Activated CD4-positive, alpha-beta T cell treated with anti-CD3 and anti-CD28 coated beads, Interleukin-10, Interleukin-2, amounts not matched to agents 100 ng/mL and 50 ng/mL, durations not matched to agents 16 hours and 8 hours (primary cell): ENCODE measurements at regions not wholly inside any gene's neighbourhood (a gene's known extent, or its start where the extent isn't known, plus 50 kb on each side); places are given as distances from the start of the nearest gene placed in this dataset.
"Not testable (repeated sequence)": the region's sequence is repeated elsewhere in the genome, so short reads cannot be mapped to it uniquely, and the experiment has no call there.

Experiments used
- DNase-seq: peaks from one replicate; pipeline ENCODE4 v3.0.0-alpha.2; 2020

DNA sequence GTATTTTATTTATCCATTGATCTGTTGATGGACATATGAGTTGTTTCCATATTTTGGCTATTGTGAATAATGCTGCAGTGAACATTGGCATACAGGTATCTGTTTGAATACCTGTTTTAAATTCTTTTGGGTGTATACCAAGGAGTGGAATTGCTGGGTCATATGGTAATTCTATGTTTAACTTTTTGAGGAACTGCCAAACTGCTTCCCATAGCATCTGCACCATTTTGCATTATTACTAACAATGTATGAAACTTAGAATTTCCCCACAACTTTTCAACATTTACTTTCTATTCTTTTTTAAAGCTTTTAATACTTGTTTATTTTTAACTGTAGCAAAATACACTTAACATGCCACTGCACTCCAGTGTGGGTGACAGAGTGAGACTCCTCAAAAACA lies 57.0 kb upstream of the MSN start:
- no peak for DNase-seq

DNA sequence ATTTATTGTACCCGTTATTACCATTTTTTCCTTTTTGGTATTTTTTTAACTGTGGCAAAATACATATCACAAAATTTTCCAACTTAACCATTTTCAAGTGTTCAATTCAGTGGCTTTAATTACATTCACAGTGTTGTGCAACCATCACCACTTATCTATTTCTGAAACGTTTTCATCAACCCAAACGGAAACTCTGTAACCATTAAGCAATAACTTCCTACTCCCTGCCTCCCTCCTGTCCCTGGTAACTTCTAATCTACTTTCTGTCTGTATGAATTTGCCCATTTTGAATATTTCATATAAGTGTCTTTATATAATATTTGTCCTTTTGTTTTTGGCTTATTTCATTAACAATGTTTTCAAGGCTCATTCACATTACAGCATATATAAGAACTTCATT lies 57.4 kb upstream of the MSN start:
- DNase-seq = peak; percentile 43

DNA sequence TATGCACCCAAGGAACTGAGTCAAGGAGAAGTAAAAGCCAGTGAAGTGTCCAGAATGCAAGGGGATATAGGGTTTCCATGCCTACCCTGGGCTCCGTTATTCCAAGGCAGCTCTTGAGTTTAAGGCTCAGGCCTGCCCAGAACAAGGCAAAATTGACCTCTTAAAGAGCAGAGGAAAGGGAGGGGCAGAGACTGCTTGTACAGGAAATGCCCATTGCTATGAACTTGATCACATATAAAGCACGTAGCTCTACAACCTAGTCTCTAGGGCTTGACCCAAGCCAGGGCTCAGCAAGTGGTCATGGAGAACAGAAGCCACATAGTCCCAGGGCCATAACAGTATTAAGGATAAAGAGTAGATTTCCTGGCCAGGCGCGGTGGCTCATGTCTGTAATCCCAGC lies 58.2 kb upstream of the MSN start:
- no peak for DNase-seq

DNA sequence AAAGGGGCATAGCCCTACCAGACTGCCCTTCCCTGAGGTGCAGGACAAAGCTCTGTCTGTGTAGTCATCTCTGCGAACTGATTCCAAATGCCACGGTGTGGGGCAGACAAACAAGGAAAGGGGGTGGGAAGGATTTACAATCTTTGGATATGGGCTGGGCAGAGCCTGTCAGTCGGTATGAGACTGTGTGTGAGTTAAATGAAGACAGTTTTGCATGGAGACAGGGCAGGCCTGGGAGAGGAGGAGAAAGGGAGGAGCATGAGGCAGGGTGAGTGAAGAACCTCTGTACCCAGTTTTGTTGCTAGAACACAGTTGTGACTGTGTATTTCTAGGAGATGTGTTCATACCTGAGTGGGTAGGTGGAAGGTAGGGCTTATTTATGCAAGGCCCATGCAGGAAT lies 59.4 kb upstream of the MSN start:
- no peak for DNase-seq

DNA sequence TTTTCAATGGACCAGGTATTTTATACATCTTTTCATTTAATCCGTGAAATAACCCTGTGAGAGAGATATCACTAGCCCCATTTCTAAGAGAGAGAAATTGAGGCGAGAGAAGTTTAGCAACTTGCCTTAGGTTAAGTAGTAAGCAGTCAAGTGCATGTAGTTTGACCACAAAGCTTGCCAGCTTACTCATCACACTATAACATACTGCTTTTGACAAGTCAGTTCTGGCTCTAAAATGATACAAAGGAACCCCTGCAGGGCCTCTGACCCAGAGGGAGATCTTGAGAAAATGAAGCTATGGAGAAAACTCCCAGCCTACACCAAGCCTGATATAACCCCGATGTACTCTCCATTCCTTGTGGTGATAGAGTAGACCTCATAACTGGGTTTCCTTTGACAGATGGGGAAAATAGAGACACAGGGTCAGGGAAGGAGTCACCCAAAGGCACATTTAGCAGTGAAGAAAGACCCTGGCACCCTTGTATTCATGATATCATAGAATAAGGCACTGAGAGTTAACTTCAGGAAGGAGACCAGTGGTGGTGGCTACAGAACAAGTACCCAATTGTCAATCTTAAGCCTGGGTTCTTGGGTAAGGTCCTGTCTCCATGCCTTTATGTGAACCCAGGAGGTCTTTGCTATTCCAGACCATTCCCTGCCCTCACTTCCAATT lies 60.2 kb upstream of the MSN start:
- DNase-seq = peak; percentile 82

DNA sequence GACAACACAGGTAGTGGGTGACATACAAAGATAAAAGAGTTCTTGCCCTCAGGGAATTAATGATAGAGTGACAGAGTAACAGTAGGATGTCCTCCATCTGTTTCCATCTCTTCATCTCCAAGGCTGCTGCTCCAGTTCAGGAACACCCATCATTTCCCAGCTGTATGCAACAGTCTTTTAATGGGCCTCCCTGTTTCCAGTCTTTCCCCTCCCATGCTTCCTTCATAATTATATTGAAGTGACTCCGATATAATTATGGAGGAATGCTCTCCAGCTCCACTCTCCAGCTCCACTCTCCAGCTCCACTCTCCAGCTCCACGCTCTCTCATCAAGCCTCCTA lies 65.3 kb upstream of the MSN start:
- no peak for DNase-seq

DNA sequence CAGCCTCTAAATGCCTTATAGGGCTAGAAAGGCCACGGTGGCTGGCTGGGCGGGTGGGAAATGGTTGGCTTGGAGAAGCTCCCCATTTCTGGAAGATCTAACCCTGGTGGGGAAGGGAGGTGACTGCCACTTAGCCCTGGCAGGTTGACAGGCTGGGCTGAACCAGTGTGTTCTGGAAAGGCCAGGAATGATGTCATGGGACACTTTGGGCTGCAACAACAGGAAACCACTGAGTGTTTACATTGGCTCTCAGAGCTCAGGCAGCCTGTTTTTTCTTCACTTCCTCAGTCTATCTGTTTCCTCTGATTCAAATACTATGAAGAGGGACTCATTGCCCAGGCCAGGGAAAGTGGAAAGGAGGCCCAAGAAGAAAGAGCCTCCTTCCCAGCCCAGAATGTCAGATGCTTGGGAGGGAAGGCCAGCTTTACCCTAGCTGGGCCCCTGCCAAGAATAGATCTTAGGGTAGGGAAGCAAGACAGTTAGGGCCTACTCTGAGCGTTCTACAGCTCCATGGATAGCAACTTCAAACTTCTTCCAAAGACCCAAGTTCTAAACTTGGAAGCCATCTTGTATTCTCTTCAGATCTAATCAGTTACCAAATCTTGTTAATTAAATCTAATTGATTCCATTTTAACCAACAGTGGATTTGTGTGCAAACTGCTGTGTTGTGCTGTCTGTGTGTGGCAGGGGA lies 65.8 kb upstream of the MSN start:
- DNase-seq = peak; percentile 62

DNA sequence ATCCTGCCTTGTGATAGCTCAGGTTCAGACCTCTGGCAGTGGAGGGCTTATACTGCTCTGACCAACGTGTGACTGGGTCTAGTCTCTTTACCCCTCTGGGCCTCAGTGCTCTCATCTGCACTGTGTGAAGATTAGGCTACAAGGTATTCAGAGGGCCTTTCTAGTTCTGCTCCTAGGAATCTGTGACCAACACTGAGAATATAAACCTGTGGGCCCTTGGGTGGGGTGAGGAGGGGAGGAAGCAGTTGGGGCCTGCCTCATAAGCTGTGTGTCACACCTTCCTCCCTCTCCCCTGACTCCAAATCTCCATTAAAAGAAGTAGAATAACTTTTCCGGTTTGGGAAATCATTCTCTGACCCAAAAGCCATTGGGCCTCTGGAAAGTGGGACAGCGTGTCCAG lies 66.3 kb upstream of the MSN start:
- DNase-seq = no peak

DNA sequence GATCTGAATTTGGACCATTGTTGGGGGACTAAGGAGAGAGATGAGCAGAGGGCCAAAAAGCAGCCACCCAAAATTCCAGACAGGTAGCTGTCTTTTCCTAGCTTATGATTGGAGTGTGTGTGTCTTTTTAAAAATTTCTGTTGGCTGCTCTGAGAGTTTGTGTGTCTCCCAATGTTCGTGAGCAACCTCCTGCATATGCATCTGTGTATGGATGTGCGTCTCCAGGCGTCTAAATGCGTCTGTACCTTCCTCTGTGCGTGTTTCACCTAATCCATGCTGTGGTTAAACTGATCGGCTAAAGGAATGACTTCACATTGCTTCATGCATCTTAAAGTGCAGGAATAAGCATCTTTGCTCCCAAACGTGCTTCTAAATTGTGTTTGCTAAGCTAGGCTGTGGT lies 65.5 kb upstream of the LAS1L start:
- no peak for DNase-seq

DNA sequence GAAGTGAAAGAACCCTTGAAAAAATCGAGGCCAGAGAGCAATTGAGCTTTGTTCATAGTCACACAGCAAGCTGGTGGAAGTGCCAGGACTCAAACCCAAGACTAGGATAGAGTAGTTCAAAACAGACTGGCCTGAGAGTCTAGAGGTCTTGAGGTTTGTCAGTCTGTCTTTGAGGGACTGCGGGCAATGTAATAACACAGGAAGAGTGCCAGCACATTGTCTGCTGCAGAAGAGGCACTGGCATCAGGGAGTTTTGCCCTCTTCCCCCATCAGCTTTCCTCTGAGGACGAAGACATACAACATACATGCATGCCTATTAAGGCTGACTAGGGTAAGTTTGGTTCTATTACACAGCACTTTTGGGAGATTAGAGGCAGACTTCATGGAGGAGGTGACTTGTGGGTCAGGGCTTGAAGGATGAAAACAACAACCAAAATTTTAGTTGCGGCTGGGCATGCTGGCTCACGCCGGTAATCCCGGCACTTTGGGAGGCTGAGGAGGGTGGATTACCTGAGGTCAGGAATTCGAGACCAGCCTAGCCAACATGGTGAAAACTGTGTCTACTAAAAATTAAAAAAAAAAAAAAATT lies 64.1 kb upstream of the LAS1L start:
- DNase-seq = peak; percentile 24

DNA sequence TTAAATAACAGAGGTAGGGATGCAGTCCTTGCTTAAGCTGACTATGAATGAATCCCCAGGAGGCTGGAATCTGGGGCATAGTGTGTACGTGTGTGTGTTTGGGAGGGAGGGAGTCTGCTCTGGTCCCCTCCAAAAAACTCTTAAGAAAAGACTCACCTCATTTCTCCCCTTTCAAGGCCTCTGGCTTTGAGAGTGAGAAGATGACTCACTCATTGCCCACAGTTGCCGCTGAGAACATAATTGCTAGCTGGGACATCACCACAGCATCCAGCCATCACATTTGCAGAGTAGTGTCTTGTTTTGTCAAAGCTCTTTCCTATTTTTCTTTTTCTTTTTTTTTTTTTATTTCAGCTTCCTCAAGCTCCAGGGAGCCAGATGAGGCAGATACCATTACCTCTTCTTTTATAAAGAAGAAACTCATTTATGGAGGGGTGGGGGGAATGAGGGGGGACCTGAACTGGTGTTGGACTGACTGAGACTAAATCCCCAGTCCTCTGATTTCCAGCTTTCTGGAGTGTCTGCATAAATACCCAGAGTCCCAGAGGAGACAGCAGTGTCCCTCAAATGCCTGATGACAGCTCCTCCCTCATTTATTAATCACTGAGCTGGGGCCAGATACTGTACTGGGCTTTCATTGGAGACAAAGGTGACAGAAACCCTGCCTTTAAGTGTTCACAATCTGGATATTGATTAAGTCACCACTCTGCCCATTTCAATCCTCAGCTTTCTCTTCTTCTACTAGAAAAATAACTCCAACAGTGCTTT lies 61.9 kb upstream of the LAS1L start:
- peak; percentile 89 for DNase-seq

DNA sequence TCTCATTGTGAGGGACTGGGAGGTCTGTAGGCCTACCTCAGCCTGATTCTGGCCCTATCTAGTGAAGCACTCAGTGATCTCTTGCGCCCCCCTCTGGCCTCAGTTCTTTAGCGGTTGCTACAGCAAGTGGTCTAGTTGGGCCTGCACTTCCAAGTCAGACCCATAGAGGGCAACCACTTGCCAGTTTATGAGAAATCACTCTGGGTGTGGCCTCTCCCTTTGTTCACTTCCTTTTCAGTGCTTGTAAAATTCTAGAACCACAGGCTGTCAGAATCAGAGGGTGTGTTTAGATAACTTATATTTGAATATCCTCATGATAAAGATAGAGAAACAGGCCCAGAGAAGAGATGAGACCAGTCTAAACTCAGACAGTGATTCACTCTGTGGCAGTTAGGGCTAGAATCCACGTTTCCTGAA lies 60.9 kb upstream of the LAS1L start:
- peak; percentile 98 for DNase-seq

DNA sequence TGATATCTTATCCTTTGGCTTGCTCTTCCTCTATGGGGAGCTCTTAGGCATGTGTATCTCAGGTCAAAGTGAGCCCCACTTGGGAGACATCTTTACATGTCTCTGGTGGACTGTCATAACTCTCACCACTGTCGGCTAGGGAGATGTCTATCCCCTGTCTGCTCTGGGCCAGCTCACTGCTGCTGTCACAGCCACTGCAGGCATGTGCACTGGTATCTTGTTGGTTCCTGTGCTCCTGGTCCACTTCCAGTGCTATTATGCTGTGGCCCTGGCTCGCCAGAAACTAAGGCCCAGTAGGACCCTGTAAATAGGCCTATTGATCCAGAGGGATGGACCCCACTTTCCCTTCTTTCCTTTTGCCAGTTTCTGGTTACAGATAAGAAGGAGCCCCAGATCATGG lies 56.6 kb upstream of the LAS1L start:
- DNase-seq = no peak

DNA sequence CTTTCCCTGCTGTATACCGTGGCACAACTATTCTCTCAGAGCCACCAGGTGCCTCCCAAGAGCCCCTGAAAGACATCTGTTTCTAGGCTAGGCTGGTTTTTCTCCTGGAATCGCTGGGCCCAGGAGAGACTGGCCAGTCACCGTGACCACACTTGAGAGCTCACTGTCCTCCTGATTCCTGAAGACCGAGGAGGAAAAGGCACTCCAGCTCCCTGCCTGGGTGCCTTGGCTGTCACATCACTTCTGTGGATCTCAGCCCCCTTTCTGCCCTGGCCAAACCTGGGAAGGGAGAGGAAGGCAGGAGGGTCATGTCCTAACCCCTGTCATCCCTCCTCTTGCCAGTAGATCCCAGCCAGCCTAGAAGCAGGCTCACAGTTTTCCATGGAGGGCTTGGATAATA lies 54.7 kb upstream of the LAS1L start:
- no peak for DNase-seq

DNA sequence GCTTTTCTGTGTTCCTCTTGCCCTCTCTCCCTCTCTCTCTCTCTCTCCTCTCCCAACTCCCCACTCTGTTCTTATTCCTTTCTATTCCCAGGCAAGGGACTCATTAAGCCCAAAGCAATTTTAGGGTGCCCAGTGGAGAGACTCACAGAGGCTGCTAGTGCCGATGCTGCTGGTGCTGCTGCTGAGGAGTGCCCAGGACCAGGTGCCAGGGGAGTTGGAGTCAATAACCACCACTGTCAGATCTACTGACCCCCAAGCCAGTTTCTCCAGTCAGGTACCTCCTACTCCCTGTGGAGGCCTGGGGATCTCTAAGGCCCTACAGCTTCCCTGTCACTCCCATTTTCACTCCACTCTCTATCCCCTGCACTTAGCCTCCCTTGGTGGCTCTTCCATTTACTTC lies 54.2 kb upstream of the LAS1L start:
- no peak for DNase-seq

DNA sequence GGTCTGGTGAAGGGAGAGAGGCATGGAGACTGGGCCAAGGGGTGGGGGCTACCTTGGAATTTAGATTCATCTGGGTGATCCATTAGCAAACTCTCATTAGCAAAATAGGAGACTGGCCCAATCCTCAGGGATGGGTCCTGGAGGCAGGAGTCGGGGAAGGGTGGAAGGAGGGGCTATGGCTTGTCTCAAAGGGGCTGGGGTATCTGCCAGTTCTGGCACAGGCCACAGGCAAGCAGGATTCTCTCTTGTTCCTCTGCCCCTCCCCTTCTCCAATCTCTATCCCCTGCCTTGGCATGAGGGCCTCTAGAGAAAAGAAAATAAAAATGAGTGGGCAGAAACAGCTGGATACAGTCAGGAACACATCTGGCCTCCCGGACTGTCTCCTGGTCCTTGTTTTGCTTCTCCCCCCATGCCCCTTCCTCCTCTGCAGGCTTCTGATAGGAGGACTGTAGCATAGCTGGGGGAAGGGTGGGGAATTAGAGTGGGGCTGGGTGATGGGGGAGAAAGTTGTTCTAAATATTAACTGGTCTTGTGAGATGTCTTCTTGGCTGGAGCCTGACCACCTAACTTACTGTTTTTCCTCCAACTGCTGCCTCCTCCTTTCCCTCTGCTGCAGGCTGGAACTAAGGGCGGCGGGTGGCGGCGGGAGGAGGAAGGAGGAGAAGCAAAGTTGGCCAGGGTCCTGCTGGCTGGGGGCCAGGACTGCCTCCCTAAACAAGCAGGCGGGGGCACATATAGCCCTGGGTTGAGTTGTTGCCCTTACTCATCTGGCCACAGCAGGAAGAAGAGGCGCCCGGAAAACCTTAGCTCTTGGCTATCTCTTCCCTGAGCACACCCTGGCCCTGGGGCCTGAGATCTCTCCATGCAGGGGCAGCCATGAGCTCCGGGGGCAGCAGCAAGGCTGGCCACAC lies 53.3 kb upstream of the LAS1L start:
- no peak for DNase-seq

DNA sequence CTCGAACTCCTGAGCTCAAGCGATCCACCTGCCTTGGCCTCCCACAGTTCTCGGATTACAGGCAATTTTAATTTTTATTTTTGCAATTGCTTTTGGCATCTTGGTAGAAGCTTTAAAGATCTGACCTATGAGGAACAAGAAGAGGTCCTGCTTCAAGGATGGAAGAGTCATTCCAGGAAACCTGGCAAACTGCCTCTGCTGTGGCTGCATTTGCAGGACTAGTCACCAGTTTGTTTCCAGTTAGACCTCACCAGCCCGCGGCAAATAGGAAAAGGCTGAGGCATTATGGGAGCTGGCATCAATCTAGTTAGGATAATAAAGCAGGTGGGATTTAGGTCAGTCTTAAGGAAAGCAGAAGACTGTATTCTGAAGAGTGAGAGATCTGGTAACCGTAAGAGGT lies 51.9 kb upstream of the LAS1L start:
- DNase-seq = no peak

DNA sequence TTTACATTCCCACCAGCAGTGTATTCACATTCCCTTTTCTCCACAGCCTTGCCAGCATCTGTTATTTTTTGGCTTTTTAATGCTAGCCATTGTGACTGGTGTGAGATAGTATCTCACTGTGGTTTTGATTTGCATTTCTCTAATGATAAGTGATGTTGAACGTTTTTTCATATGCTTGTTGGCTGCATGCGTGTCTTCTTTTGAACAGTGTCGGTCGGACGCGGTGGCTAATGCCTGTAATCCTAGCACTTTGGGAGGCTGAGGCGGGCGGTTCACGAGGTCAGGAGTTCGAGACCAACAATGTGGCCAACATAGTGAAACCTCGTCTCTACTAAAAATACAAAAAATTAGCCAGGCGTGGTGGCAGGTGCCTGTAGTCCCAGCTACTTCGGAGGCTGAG lies 50.6 kb upstream of the LAS1L start:
- DNase-seq = not testable (repeated sequence)
